ENCODE measurements at regions not wholly inside any gene's neighbourhood (a gene's known extent, or its start where the extent isn't known, plus 50 kb on each side); places are given as distances from the start of the nearest gene placed in this dataset.

- intact Hi-C loops (cut with micrococcal nuclease) (no loop called here), dilution Hi-C loops (cut with HindIII; ENCODE audit: low sequenced_read_pairs, unreplicated experiment) (no loop called here), in situ Hi-C loops (cut with MboI; ENCODE audit: low sequenced_read_pairs) (no loop called here)
- Histone ChIP-seq H2BK120ac (ENCODE audit: low read depth, low read length) (no peak overlapping the region), H2BK5ac (ENCODE audit: low read depth, low read length, poor library complexity, severe bottlenecking) (no peak overlapping the region), H2BK15ac (ENCODE audit: low read depth, low read length) (no peak overlapping the region), H3K56ac (ENCODE audit: extremely low read depth, insufficient read depth, low read length) (no peak overlapping the region), H4K91ac (ENCODE audit: insufficient read depth, low read depth, low read length) (no peak overlapping the region), H4K20me1 (ENCODE audit: insufficient read depth, low read length) (no peaks in the 10 kb centered on the region), H3K9ac (ENCODE audit: low read depth, low read length) (no peak overlapping the region), H3K36me3 (ENCODE audit: control insufficient read depth, insufficient read depth, low read length) (no peaks in the 10 kb centered on the region), H3K14ac (replicated peaks; ENCODE audit: low read depth, low read length) (no peak overlapping the region), H3K79me1 (ENCODE audit: low read depth in 1 of 2, low read length in 2 of 2) (no peaks in the 10 kb centered on the region), H4K8ac (ENCODE audit: low read depth in 2 of 2, low read length in 2 of 2) (no peak overlapping the region), H3K18ac (ENCODE audit: low read depth, low read length) (no peak overlapping the region), H2AK5ac (ENCODE audit: low read depth, low read length) (no peak overlapping the region), H3K9me3 (ENCODE audit: control insufficient read depth, insufficient read depth, low read length) (no peaks in the 10 kb centered on the region; the same call in 1 of the 2 replicates), H2AFZ (replicated peaks; ENCODE audit: low read length, poor library complexity) (no peak overlapping the region), H3K27me3 (ENCODE audit: control insufficient read depth, insufficient read depth, low read length) (no peaks in the 10 kb centered on the region), H3K4ac (ENCODE audit: low read depth, low read length) (no peak overlapping the region), H3K4me2 (ENCODE audit: low read depth, low read length) (no peak overlapping the region), H3K4me3 (ENCODE audit: insufficient read depth, low read depth, low read length) (no peak overlapping the region), H3K23ac (ENCODE audit: low read depth, low read length) (no peak overlapping the region), H3K27ac (ENCODE audit: insufficient read depth, low read length) (no peak overlapping the region), H2AK9ac (replicated peaks; ENCODE audit: low read depth, low read length, poor library complexity) (no peak overlapping the region), H3K9me1 (ENCODE audit: insufficient read depth, low read length) (no peaks in the 10 kb centered on the region), H4K5ac (ENCODE audit: low read depth, low read length) (no peak overlapping the region), H2BK20ac (ENCODE audit: low read depth, low read length) (no peak overlapping the region), H3K4me1 (ENCODE audit: control insufficient read depth, insufficient read depth, low read length) (no peaks in the 10 kb centered on the region)
- BruUV-seq (replicated peaks), result no TSS peak
- POLR2A ChIA-PET (ENCODE audit: unreplicated experiment), result no interaction called here
- CTCF ChIA-PET, result interaction anchor here (0.6 kb wide), 1 partner anchor 8 kb away, joined by 4 read pairs; no protein-coding TSS in a partner anchor
- DNase-seq (no peak), ATAC-seq (ENCODE audit: low read depth) (no peak)
- WGBS, 2 experiments (ENCODE audit: extremely low coverage in 2 of 2, insufficient read length in 1 of 2), result no CpG with 5 or more reads among the region's 2 CpGs
- TF ChIP-seq CTCF (conservative IDR thresholded peaks at IDR 0.05; ENCODE audit: low read depth, low read length) (no peak), MXI1 (IDR thresholded peaks at IDR 0.05; ENCODE audit: borderline replicate concordance, low read depth, low read length) (no peak), RAD21 (IDR thresholded peaks at IDR 0.05; ENCODE audit: low read length) (no peak), ELK1 (IDR thresholded peaks at IDR 0.05; ENCODE audit: borderline replicate concordance, low read depth, low read length) (no peak), MAZ (IDR thresholded peaks at IDR 0.05; ENCODE audit: borderline replicate concordance, low read depth, low read length) (no peak), CEBPB (IDR thresholded peaks at IDR 0.05; ENCODE audit: low read depth, low read length) (no peak), MAFK (IDR thresholded peaks at IDR 0.05; ENCODE audit: low read depth, low read length) (no peak), SMC3 (IDR thresholded peaks at IDR 0.05; ENCODE audit: low read depth, low read length) (no peak), FOS (IDR thresholded peaks at IDR 0.05; ENCODE audit: low read depth, low read length) (no peak), USF2 (IDR thresholded peaks at IDR 0.05; ENCODE audit: low read depth, low read length) (no peak), RFX5 (IDR thresholded peaks at IDR 0.05; ENCODE audit: low read depth, low read length) (no peak)
These were observed 545.3 kb upstream of the TRPC7 start for GRCh38 chr5:136910625-136911024.

Data from IMR-90 (cell line).